NCI-H748 (cell line): ENCODE measurements at regions not wholly inside any gene's neighbourhood (a gene's known extent, or its start where the extent isn't known, plus 50 kb on each side); places are given as distances from the start of the nearest gene placed in this dataset.
A peak's percentile ranks its signal among the peaks of the same experiment; 100 is the strongest.
"Not testable (repeated sequence)": the region's sequence is repeated elsewhere in the genome, so short reads cannot be mapped to it uniquely, and the experiment has no call there.

Experiments
- DNase-seq: peaks from one replicate; lab custom pipeline; 2025; ENCODE audit not compliant: unreplicated experiment; lab: John Stamatoyannopoulos, UW

- DNase-seq, result no peak
These were observed 729.6 kb upstream of the GJE1 start for GRCh38 chr6:141403103-141403502.

- no peak for DNase-seq
These were observed 730.2 kb upstream of the GJE1 start for GRCh38 chr6:141402489-141402888.

DNA sequence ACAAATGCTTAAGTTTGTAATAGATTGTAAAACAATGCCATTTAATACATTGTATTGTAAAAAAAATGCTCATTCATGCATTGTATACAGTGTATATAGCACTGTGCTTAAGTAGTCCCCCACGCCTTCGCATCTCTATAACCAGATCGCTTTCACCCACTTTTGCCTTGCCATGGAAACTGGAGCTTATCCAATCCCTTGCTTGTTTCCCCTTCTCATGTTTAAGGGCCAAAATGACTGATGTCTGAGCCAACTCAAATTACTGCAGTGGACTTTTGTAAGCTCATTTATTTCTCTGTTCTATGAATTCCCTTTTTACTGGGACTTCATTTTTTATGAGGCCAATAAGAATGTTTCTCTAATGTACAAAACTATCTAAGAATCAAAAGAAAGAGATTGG, 730.9 kb upstream of the GJE1 start:
- peak; percentile 48 for DNase-seq

GRCh38 chr6:141401168-141401567, 731.6 kb upstream of the GJE1 start:
- no peak for DNase-seq

DNA sequence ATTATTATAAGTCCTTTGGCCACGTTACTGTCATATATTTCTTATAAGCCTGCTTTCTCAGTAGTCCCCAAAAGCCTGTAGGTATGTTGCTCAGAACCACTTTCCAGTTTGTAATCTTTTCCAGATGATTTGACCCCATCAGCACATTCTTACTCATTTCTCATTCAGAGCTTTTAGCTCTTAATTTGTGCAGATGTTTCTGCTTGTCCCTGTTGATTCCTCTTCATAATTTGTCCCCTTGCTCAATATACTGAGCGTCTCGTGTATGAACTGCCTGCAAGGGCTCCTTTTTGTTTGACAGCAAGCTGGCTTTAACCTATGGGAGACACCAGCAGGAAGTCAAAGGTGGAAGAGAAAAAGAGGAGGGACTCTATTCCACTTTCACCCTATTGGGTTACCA, 733.8 kb upstream of the GJE1 start:
- no peak for DNase-seq

DNA sequence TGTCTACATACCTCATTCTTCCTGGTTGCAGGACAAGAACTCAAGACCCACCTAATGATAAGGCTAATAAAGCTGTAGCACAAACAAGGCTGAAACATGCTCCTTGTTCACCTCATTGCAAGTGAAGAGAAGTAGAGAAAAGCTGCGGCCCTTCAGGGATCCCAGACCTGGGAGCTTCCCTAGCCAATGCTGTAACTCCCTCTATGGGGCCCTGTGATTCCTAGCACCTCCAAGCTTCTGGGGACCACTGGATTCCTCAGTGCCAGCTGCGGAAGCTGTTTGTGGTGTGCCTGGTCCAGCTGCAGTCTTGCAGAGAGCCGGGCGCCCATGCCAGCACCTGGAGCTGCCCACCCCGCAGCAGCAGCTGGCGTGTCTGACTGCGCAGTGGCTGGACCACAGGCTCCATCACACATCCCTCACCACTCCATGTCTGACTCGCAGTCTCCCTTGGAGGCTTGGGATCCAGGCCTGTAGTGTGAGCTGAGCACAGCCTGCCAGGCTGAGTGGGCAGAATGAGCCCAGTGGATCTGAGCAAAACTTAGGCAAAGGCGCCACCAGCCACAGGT, 737.2 kb upstream of the GJE1 start:
- no peak for DNase-seq

- no peak for DNase-seq
These were observed 738.1 kb upstream of the GJE1 start for GRCh38 chr6:141394565-141395051.

GRCh38 chr6:141394125-141394536, 738.6 kb upstream of the GJE1 start:
- no peak for DNase-seq

- DNase-seq, result no peak
These were observed 739.2 kb upstream of the GJE1 start for GRCh38 chr6:141393405-141394124.

DNA sequence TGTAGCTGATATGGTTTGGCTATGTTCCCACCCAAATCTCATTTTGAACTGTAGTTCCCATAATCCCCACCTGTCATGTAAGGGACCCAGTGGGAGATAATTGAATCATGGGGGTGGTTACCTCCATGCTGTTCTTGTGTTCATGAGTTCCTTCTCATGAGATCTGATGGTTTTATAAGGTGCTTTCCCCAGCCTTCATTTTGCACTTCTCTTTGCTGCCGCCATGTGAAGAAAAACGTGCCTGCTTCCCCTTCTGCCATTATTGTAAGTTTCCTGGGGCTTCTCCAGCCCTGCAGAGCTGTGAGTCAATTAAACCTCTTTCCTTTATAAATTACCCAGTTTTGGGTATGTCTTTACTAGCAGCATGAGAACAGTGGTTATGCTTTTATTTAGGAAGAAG, 741.6 kb upstream of the GJE1 start:
- DNase-seq, result not testable (repeated sequence)

GRCh38 chr6:141388666-141389065, 744.1 kb upstream of the GJE1 start:
- DNase-seq, result no peak

DNA sequence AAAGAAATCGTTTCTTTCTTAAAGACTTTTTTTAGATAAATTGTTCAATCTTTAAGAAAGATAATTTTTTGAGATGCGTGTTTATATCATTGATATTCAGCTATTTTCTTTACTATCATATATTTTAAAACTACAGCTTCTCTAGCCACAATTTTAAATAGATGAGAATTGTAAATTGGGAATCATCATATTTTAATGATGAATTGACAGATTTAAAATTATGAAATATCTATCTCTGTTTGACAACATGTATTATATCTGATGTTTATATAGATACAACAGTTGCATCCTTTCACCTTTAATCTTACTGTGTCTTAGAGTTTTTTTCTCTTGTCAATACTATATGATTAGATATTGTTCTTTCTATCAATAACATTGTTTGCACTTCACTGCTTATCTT, 762.3 kb upstream of the GJE1 start:
- DNase-seq, result no peak

GRCh38 chr6:141366796-141367195, 765.9 kb upstream of the GJE1 start:
- not testable (repeated sequence) for DNase-seq

GRCh38 chr6:141364694-141365093, 768.0 kb upstream of the GJE1 start:
- DNase-seq, result no peak

GRCh38 chr6:141364232-141364631, 768.5 kb upstream of the GJE1 start:
- no peak for DNase-seq

GRCh38 chr6:141361559-141361958, 771.2 kb upstream of the GJE1 start:
- DNase-seq, result no peak

DNA sequence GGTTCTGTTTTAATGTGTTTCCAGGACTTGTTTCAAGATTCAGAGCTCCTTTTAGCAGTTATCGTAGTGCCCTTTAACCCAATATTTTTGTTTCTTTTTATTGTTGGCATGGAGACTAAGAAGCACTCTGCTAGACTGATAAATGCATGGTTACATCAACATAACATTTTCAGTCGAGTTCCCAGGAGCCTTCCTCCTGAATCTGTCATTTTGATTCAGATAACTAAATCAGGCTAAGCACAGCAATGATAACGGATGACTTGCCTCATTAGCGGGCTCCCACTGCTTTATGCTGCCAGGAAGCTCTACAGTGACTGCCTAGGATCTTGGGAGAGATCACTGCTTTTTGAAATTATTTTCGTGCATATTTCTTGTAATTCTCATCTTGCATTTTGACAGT, 772.8 kb upstream of the GJE1 start:
- peak; percentile 26 for DNase-seq

- DNase-seq, result no peak
These were observed 778.4 kb upstream of the GJE1 start for GRCh38 chr6:141354191-141354955.

DNA sequence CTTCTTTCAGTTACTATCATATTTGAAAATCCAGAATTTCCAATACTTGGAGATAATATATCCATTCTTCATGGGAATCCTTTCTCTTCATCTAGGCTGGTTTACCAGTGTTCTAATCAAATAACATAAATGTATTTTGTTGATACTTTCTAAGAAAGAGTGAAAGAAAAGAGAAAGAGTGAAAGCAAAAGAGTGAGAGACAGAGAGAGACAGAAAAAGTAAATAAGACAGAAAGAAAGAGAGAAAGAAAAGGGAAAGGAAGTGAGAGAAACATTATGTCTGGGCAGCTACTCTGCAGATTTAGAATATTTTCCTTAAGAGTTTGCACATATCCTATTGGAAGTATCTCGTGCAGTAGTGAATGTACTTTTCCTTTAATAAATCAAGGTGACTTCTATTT, 781.0 kb upstream of the GJE1 start:
- DNase-seq, result no peak

GRCh38 chr6:141349710-141350109, 783.0 kb upstream of the GJE1 start:
- no peak for DNase-seq

DNA sequence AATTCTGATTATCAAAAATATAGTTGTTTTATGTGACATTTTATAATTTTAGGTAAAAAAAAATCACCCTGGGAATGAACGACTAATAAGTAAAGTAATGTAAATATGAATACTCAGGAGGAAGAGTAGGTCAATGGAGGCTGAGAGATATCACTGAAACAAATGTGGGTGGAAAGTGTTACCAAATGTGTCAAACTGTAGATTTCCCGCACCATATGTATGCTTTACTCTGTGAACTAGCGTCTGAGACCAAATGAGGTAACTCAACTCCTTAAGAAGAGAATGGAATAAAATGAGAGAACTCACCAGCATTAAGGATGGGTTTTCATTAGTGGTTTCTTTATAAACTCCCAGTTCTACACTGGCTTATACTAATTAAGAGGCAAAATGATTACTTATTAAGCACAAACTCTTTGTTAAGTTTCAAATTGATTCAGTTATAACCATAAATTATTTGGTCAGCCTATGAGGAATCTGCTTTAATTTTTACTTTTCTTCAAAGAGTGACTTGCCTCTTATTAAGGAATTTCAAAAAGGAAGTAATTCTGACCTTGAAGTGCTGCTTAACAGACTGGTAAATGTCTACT, 784.7 kb upstream of the GJE1 start:
- no peak for DNase-seq

GRCh38 chr6:141347086-141347485, 785.6 kb upstream of the GJE1 start:
- no peak for DNase-seq
